Osteoblast (primary cell): ENCODE measurements at regions not wholly inside any gene's neighbourhood (a gene's known extent, or its start where the extent isn't known, plus 50 kb on each side); places are given as distances from the start of the nearest gene placed in this dataset.

ENCODE experiments used
- DNase-seq: peaks from one replicate; pipeline ENCODE4 v3.0.0; 2011; ENCODE audit warnings: low spot score, mixed read lengths; ENCODE audit not compliant: insufficient read length; ENCODE audit errors: missing footprints
- H2AFZ ChIP-seq: 2 replicates; pipeline ENCODE4 v1.6.0; 2011; ENCODE audit warnings: mild to moderate bottlenecking, low read length
- H3K27ac ChIP-seq: 2 replicates; pipeline ENCODE4 v1.5.1; 2011; ENCODE audit warnings: mild to moderate bottlenecking, low read depth, low read length, moderate library complexity
- H3K27me3 ChIP-seq: 2 replicates; pipeline ENCODE4 v1.6.0; 2012; ENCODE audit warnings: mild to moderate bottlenecking, control low read depth, inconsistent platforms, low read length, moderate library complexity; ENCODE audit not compliant: insufficient read depth
- H3K36me3 ChIP-seq: 2 replicates; pipeline ENCODE4 v1.5.1; 2011; ENCODE audit warnings: mild to moderate bottlenecking, low read length, control low read depth, moderate library complexity; ENCODE audit not compliant: insufficient read depth
- H3K4me1 ChIP-seq: 2 replicates; pipeline ENCODE4 v1.5.1; 2011; ENCODE audit warnings: mild to moderate bottlenecking, low read length, control low read depth, moderate library complexity; ENCODE audit not compliant: insufficient read depth
- H3K4me2 ChIP-seq: 2 replicates; pipeline ENCODE4 v1.6.0; 2011; ENCODE audit warnings: mild to moderate bottlenecking, low read length; ENCODE audit not compliant: insufficient read depth
- H3K4me3 ChIP-seq: fragments of 200-600 bp; sonication (generic); 3 replicates; pipeline ENCODE4 v1.5.1; 2012; ENCODE audit warnings: mild to moderate bottlenecking, low read length, inconsistent platforms; ENCODE audit not compliant: insufficient read depth
- H3K79me2 ChIP-seq: 2 replicates; pipeline ENCODE4 v1.6.0; 2012; ENCODE audit warnings: mild to moderate bottlenecking, low read length, control low read depth, inconsistent platforms; ENCODE audit not compliant: insufficient read depth
- H3K9me3 ChIP-seq: 2 replicates; pipeline ENCODE4 v1.5.1; 2011; ENCODE audit warnings: low read depth, low read length, control low read depth
- H4K20me1 ChIP-seq: 2 replicates; pipeline ENCODE4 v1.6.0; 2012; ENCODE audit warnings: mild to moderate bottlenecking, low read length, control low read depth; ENCODE audit not compliant: insufficient read depth
- TF ChIP-seq, protein P1 (sequence below): IDR thresholded peaks from 2 replicates; pipeline ENCODE4 v1.5.1; 2011; ENCODE audit warnings: mild to moderate bottlenecking, low read depth, low read length, moderate library complexity; ENCODE audit errors: extremely low read depth

DNA sequence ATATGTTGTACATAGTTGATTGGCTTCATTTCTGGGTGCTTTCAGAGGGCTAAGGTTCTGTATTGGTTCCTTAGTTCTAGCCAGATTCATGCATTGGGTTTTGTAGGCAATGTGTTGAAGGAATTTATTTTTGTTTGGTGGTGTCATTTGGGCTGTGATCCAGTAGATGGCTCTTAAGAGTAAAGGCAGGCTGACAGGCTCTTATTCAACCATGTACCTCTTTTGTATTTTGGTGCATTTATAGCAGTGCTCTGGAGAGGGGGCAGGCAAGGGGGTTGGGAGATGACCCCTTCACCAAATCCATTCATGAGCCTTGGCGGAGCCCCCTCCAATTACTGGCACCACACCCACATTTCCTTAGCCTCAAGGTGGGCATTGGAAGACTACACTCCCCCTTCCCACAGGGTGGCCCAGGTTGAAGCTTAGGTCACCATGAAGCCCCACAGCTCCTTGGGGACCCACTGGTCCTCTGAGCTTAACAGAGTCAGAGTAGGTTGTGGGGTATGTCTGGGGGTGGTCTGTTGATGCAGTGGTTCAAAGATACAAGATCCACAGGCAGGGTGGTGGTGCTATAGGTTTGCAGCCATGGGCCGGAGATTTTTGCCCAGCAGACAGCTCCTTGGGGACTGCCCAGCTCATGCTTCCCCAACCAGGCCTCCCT, 143.0 kb upstream of the GNPDA2 start:
- no peaks in the 10 kb centered on the region for H3K4me1 ChIP-seq
- no peak overlapping the region for H3K4me3 ChIP-seq
- H3K9me3 ChIP-seq: no peaks in the 10 kb centered on the region
- DNase-seq: no peak
- TF ChIP-seq, protein P1, sequence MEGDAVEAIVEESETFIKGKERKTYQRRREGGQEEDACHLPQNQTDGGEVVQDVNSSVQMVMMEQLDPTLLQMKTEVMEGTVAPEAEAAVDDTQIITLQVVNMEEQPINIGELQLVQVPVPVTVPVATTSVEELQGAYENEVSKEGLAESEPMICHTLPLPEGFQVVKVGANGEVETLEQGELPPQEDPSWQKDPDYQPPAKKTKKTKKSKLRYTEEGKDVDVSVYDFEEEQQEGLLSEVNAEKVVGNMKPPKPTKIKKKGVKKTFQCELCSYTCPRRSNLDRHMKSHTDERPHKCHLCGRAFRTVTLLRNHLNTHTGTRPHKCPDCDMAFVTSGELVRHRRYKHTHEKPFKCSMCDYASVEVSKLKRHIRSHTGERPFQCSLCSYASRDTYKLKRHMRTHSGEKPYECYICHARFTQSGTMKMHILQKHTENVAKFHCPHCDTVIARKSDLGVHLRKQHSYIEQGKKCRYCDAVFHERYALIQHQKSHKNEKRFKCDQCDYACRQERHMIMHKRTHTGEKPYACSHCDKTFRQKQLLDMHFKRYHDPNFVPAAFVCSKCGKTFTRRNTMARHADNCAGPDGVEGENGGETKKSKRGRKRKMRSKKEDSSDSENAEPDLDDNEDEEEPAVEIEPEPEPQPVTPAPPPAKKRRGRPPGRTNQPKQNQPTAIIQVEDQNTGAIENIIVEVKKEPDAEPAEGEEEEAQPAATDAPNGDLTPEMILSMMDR: no peak
- no peak overlapping the region for H3K27ac ChIP-seq
- no peaks in the 10 kb centered on the region for H3K27me3 ChIP-seq
- H3K79me2 ChIP-seq: no peaks in the 10 kb centered on the region
- no peak overlapping the region for H3K4me2 ChIP-seq
- no peaks in the 10 kb centered on the region for H3K36me3 ChIP-seq
- H2AFZ ChIP-seq: no peak overlapping the region
- H4K20me1 ChIP-seq: no peaks in the 10 kb centered on the region

- Histone ChIP-seq H3K27me3 (no peaks in the 10 kb centered on the region), H3K36me3 (no peaks in the 10 kb centered on the region), H3K4me3 (no peak overlapping the region), H3K27ac (no peak overlapping the region), H2AFZ (no peak overlapping the region), H3K4me2 (no peak overlapping the region), H3K4me1 (no peaks in the 10 kb centered on the region), H4K20me1 (no peaks in the 10 kb centered on the region), H3K9me3 (no peaks in the 10 kb centered on the region), H3K79me2 (no peaks in the 10 kb centered on the region)
- DNase-seq: peak; percentile 30
- TF ChIP-seq, protein P1: no peak
Measured at GRCh38 chr4:44861756-44862155, 135.4 kb upstream of the GNPDA2 start.

- no peaks in the 10 kb centered on the region for H3K4me1 ChIP-seq
- TF ChIP-seq, protein P1: no peak
- H3K27ac ChIP-seq: no peak overlapping the region
- H3K79me2 ChIP-seq: no peaks in the 10 kb centered on the region
- no peak overlapping the region for H3K4me3 ChIP-seq
- H2AFZ ChIP-seq: no peak overlapping the region
- DNase-seq: no peak
- H3K9me3 ChIP-seq: no peaks in the 10 kb centered on the region
- no peaks in the 10 kb centered on the region for H3K36me3 ChIP-seq
- no peak overlapping the region for H3K4me2 ChIP-seq
- H4K20me1 ChIP-seq: no peaks in the 10 kb centered on the region
- no peaks in the 10 kb centered on the region for H3K27me3 ChIP-seq
Measured at GRCh38 chr4:44859477-44859876, 133.1 kb upstream of the GNPDA2 start.

- Histone ChIP-seq H3K9me3 (no peaks in the 10 kb centered on the region), H3K27ac (no peak overlapping the region), H4K20me1 (no peaks in the 10 kb centered on the region), H3K79me2 (no peaks in the 10 kb centered on the region), H3K4me1 (no peaks in the 10 kb centered on the region), H3K36me3 (no peaks in the 10 kb centered on the region), H2AFZ (no peak overlapping the region), H3K27me3 (no peaks in the 10 kb centered on the region), H3K4me3 (no peak overlapping the region), H3K4me2 (no peak overlapping the region)
- DNase-seq: no peak
- TF ChIP-seq, protein P1: no peak
Measured at GRCh38 chr4:44848466-44848865, 122.1 kb upstream of the GNPDA2 start.
